DND-41 (cell line): ENCODE measurements at regions not wholly inside any gene's neighbourhood (a gene's known extent, or its start where the extent isn't known, plus 50 kb on each side); places are given as distances from the start of the nearest gene placed in this dataset.

Experiments
- CTCF ChIP-seq: IDR thresholded peaks from 2 replicates; pipeline ENCODE4 v1.5.1; 2012; ENCODE audit warnings: borderline replicate concordance, low read length, moderate library complexity, mild to moderate bottlenecking; ENCODE audit not compliant: poor library complexity, severe bottlenecking; ENCODE audit errors: extremely low read depth
- EZH2 ChIP-seq: IDR thresholded peaks from 3 replicates; pipeline ENCODE4 v1.6.1; 2012; ENCODE audit warnings: borderline replicate concordance, low read depth, mild to moderate bottlenecking, moderate library complexity, low read length, inconsistent platforms; ENCODE audit not compliant: severe bottlenecking

- TF ChIP-seq CTCF (no peak), EZH2 (no peak)
These were observed 130.7 kb upstream of the SSTR4 start for GRCh38 chr20:22904386-22904785.
